NCI-H2107 (cell line): ENCODE measurements at regions not wholly inside any gene's neighbourhood (a gene's known extent, or its start where the extent isn't known, plus 50 kb on each side); places are given as distances from the start of the nearest gene placed in this dataset.
"Not testable (repeated sequence)": the region's sequence is repeated elsewhere in the genome, so short reads cannot be mapped to it uniquely, and the experiment has no call there.

ENCODE experiments used
- DNase-seq: peaks from one replicate; lab custom pipeline; 2025; lab: John Stamatoyannopoulos, UW

- not testable (repeated sequence) for DNase-seq
Measured at GRCh38 chr14:106714446-106715428, 1188.4 kb downstream of the TMEM121 start.

GRCh38 chr14:106717544-106717943, 1191.2 kb downstream of the TMEM121 start:
- not testable (repeated sequence) for DNase-seq

GRCh38 chr14:106719880-106720279, 1193.5 kb downstream of the TMEM121 start:
- DNase-seq, result not testable (repeated sequence)

GRCh38 chr14:106721926-106722325, 1195.5 kb downstream of the TMEM121 start:
- DNase-seq, result not testable (repeated sequence)

GRCh38 chr14:106722813-106723687, 1196.7 kb downstream of the TMEM121 start:
- DNase-seq, result not testable (repeated sequence)

- DNase-seq, result not testable (repeated sequence)
Measured at GRCh38 chr14:106727962-106728361, 1201.6 kb downstream of the TMEM121 start.

GRCh38 chr14:106728611-106729010, 1202.2 kb downstream of the TMEM121 start:
- DNase-seq, result no peak

- DNase-seq, result no peak
Measured at GRCh38 chr14:106729551-106729950, 1203.2 kb downstream of the TMEM121 start.

GRCh38 chr14:106733771-106734170, 1207.4 kb downstream of the TMEM121 start:
- no peak for DNase-seq

GRCh38 chr14:106737021-106737420, 1210.6 kb downstream of the TMEM121 start:
- no peak for DNase-seq

- DNase-seq, result no peak
Measured at GRCh38 chr14:106738075-106738474, 1211.7 kb downstream of the TMEM121 start.

- DNase-seq, result not testable (repeated sequence)
Measured at GRCh38 chr14:106738598-106739258, 1212.3 kb downstream of the TMEM121 start.

GRCh38 chr14:106741086-106741827, 1214.9 kb downstream of the TMEM121 start:
- DNase-seq, result not testable (repeated sequence)

GRCh38 chr14:106745016-106745767, 1218.8 kb downstream of the TMEM121 start:
- DNase-seq, result not testable (repeated sequence)

- not testable (repeated sequence) for DNase-seq
Measured at GRCh38 chr14:106750089-106750488, 1223.7 kb downstream of the TMEM121 start.

GRCh38 chr14:106753751-106754150, 1227.4 kb downstream of the TMEM121 start:
- not testable (repeated sequence) for DNase-seq

- not testable (repeated sequence) for DNase-seq
Measured at GRCh38 chr14:106757444-106757843, 1231.1 kb downstream of the TMEM121 start.

GRCh38 chr14:106761886-106762816, 1235.8 kb downstream of the TMEM121 start:
- DNase-seq, result not testable (repeated sequence)

- DNase-seq, result not testable (repeated sequence)
Measured at GRCh38 chr14:106764968-106765369, 1238.6 kb downstream of the TMEM121 start.
